ES-I3 (cell line): ENCODE measurements at regions not wholly inside any gene's neighbourhood (a gene's known extent, or its start where the extent isn't known, plus 50 kb on each side); places are given as distances from the start of the nearest gene placed in this dataset.
"Not testable (repeated sequence)": the region's sequence is repeated elsewhere in the genome, so short reads cannot be mapped to it uniquely, and the experiment has no call there.

Source experiments
- H3K36me3 ChIP-seq: 2 replicates; pipeline ENCODE4 v1.6.1; 2013; ENCODE audit warnings: mild to moderate bottlenecking, low read length, control low read depth, moderate library complexity; ENCODE audit not compliant: insufficient read depth
- H3K4me1 ChIP-seq: 2 replicates; pipeline ENCODE4 v1.6.1; 2013; ENCODE audit warnings: mild to moderate bottlenecking, control low read depth, low read length; ENCODE audit not compliant: insufficient read depth
- H3K9ac ChIP-seq: 2 replicates; pipeline ENCODE4 v1.6.1; 2013; ENCODE audit warnings: low read depth, mild to moderate bottlenecking, low read length, moderate library complexity
- H3K9me3 ChIP-seq: 2 replicates; pipeline ENCODE4 v1.6.1; 2013; ENCODE audit warnings: mild to moderate bottlenecking, low read length, moderate library complexity; ENCODE audit not compliant: control insufficient read depth, insufficient read depth

GRCh38 chr13:46498650-46499049 is 54.3 kb upstream of the LRCH1 start:
- Histone ChIP-seq H3K9me3 (no peaks in the 10 kb centered on the region), H3K36me3 (no peaks in the 10 kb centered on the region), H3K4me1 (no peaks in the 10 kb centered on the region), H3K9ac (no peak overlapping the region)

GRCh38 chr13:46496086-46496485 is 56.9 kb upstream of the LRCH1 start:
- H3K9ac ChIP-seq: no peak overlapping the region
- H3K36me3 ChIP-seq: no peaks in the 10 kb centered on the region
- H3K9me3 ChIP-seq: no peaks in the 10 kb centered on the region
- H3K4me1 ChIP-seq: no peaks in the 10 kb centered on the region

- no peaks in the 10 kb centered on the region for H3K9me3 ChIP-seq
- H3K36me3 ChIP-seq: no peaks in the 10 kb centered on the region
- no peaks in the 10 kb centered on the region for H3K4me1 ChIP-seq
- no peak overlapping the region for H3K9ac ChIP-seq
Measured at GRCh38 chr13:46495651-46496050, 57.3 kb upstream of the LRCH1 start.

- no peaks in the 10 kb centered on the region for H3K36me3 ChIP-seq
- 0 out of 2 replicates have a peak, but pooled peaks cover under 1% of the 10 kb centered on the region for H3K4me1 ChIP-seq
- no peak overlapping the region for H3K9ac ChIP-seq
- no peaks in the 10 kb centered on the region for H3K9me3 ChIP-seq
Measured at GRCh38 chr13:46495066-46495465, 57.9 kb upstream of the LRCH1 start.

- H3K9me3 ChIP-seq: no peaks in the 10 kb centered on the region
Measured at GRCh38 chr13:46492946-46493345, 60.0 kb upstream of the LRCH1 start.

GRCh38 chr13:46491641-46492040 is 61.3 kb upstream of the LRCH1 start:
- H3K9me3 ChIP-seq: no peaks in the 10 kb centered on the region
- 0 out of 2 replicates have a peak, but pooled peaks cover 3% of the 10 kb centered on the region for H3K4me1 ChIP-seq
- H3K9ac ChIP-seq: no peak overlapping the region
- H3K36me3 ChIP-seq: no peaks in the 10 kb centered on the region

More at GRCh38 chr13:46492946-46493345, 60.0 kb upstream of the LRCH1 start:
- no peak overlapping the region for H3K9ac ChIP-seq
- no peaks in the 10 kb centered on the region for H3K36me3 ChIP-seq
- 0 out of 2 replicates have a peak, but pooled peaks cover 3% of the 10 kb centered on the region for H3K4me1 ChIP-seq

GRCh38 chr13:46490713-46491112 is 62.3 kb upstream of the LRCH1 start:
- H3K36me3 ChIP-seq: not testable (repeated sequence)

GRCh38 chr13:46490129-46490528 is 62.8 kb upstream of the LRCH1 start:
- H3K36me3 ChIP-seq: no peaks in the 10 kb centered on the region
- no peak overlapping the region for H3K9ac ChIP-seq
- no peaks in the 10 kb centered on the region for H3K9me3 ChIP-seq
- 0 out of 2 replicates have a peak, but pooled peaks cover 3% of the 10 kb centered on the region for H3K4me1 ChIP-seq

More at GRCh38 chr13:46490713-46491112, 62.3 kb upstream of the LRCH1 start:
- H3K9ac ChIP-seq, H3K9me3 ChIP-seq, H3K4me1 ChIP-seq: not testable (repeated sequence)

GRCh38 chr13:46489586-46490023 is 63.4 kb upstream of the LRCH1 start:
- H3K9me3 ChIP-seq: no peaks in the 10 kb centered on the region
- H3K36me3 ChIP-seq: no peaks in the 10 kb centered on the region
- H3K4me1 ChIP-seq: 0 out of 2 replicates have a peak, but pooled peaks cover 3% of the 10 kb centered on the region
- H3K9ac ChIP-seq: no peak overlapping the region

- 0 out of 2 replicates have a peak, but pooled peaks cover 3% of the 10 kb centered on the region for H3K4me1 ChIP-seq
- H3K36me3 ChIP-seq: no peaks in the 10 kb centered on the region
- H3K9me3 ChIP-seq: no peaks in the 10 kb centered on the region
- H3K9ac ChIP-seq: no peak overlapping the region
Measured at GRCh38 chr13:46487748-46488147, 65.2 kb upstream of the LRCH1 start.

GRCh38 chr13:46486270-46486669 is 66.7 kb upstream of the LRCH1 start:
- H3K9me3 ChIP-seq: no peaks in the 10 kb centered on the region
- H3K4me1 ChIP-seq: 0 out of 2 replicates have a peak, but pooled peaks cover 3% of the 10 kb centered on the region
- no peaks in the 10 kb centered on the region for H3K36me3 ChIP-seq
- H3K9ac ChIP-seq: no peak overlapping the region

GRCh38 chr13:46484561-46484960 is 68.4 kb upstream of the LRCH1 start:
- no peaks in the 10 kb centered on the region for H3K4me1 ChIP-seq
- H3K9ac ChIP-seq: no peak overlapping the region
- no peaks in the 10 kb centered on the region for H3K9me3 ChIP-seq
- H3K36me3 ChIP-seq: no peaks in the 10 kb centered on the region

- Histone ChIP-seq H3K9ac (no peak overlapping the region), H3K9me3 (no peaks in the 10 kb centered on the region), H3K36me3 (no peaks in the 10 kb centered on the region), H3K4me1 (no peaks in the 10 kb centered on the region)
Measured at GRCh38 chr13:46481166-46481565, 71.8 kb upstream of the LRCH1 start.

GRCh38 chr13:46480131-46480530 is 72.8 kb upstream of the LRCH1 start:
- Histone ChIP-seq H3K4me1 (no peaks in the 10 kb centered on the region), H3K9me3 (no peaks in the 10 kb centered on the region), H3K9ac (no peak overlapping the region), H3K36me3 (no peaks in the 10 kb centered on the region)

- no peak overlapping the region for H3K9ac ChIP-seq
- H3K36me3 ChIP-seq: no peaks in the 10 kb centered on the region
- no peaks in the 10 kb centered on the region for H3K4me1 ChIP-seq
- no peaks in the 10 kb centered on the region for H3K9me3 ChIP-seq
Measured at GRCh38 chr13:46479691-46480090, 73.3 kb upstream of the LRCH1 start.

- no peaks in the 10 kb centered on the region for H3K9me3 ChIP-seq
- H3K9ac ChIP-seq: no peak overlapping the region
- no peaks in the 10 kb centered on the region for H3K36me3 ChIP-seq
- no peaks in the 10 kb centered on the region for H3K4me1 ChIP-seq
Measured at GRCh38 chr13:46479283-46479682, 73.7 kb upstream of the LRCH1 start.
